ENCODE measurements at regions not wholly inside any gene's neighbourhood (a gene's known extent, or its start where the extent isn't known, plus 50 kb on each side); places are given as distances from the start of the nearest gene placed in this dataset.

GRCh38 chr4:65918872-65919271, 248.6 kb upstream of the EPHA5 start:
- H3K4me3 ChIP-seq (replicated peaks in 1 of 3; ENCODE audit: insufficient read depth in 1 of 3, low read depth in 1 of 3, low read length in 3 of 3), result no peak overlapping the region
- no peak overlapping the region for H3K27ac ChIP-seq (ENCODE audit: insufficient read depth, low read depth, low read length)
- FAIRE-seq, result no peak
- no peaks in the 10 kb centered on the region for H3K27me3 ChIP-seq (ENCODE audit: control insufficient read depth in 2 of 2, insufficient read depth in 2 of 2, low read length in 2 of 2)
- no peaks in the 10 kb centered on the region for H3K79me2 ChIP-seq (ENCODE audit: control insufficient read depth, insufficient read depth, low read length)
- no peaks in the 10 kb centered on the region for H3K9me1 ChIP-seq (replicated peaks; ENCODE audit: control insufficient read depth, extremely low read depth, insufficient read depth, low read length)
- no peaks in the 10 kb centered on the region for H3K4me1 ChIP-seq (ENCODE audit: control insufficient read depth, extremely low read depth, insufficient read depth, low read length)
- TF ChIP-seq EZH2 (IDR thresholded peaks at IDR 0.05; ENCODE audit: borderline replicate concordance, low read depth, low read length, severe bottlenecking), result no peak
- no peak for TF ChIP-seq MYC (IDR thresholded peaks at IDR 0.05; ENCODE audit: low read depth, low read length)
- no peak for TF ChIP-seq GATA2 (IDR thresholded peaks at IDR 0.05; ENCODE audit: insufficient read depth, insufficient read length, low read depth, low read length)
- TF ChIP-seq POLR2A (IDR thresholded peaks at IDR 0.05; ENCODE audit: low read depth, low read length), result no peak
- no peak for TF ChIP-seq CTCF (IDR thresholded peaks at IDR 0.05; ENCODE audit: extremely low read depth in 1 of 2, insufficient read depth in 1 of 2, low read depth in 1 of 2, low read length in 2 of 2)
- no peak for TF ChIP-seq JUN (IDR thresholded peaks at IDR 0.05; ENCODE audit: borderline replicate concordance, insufficient read depth, insufficient read length, low read depth)
- TF ChIP-seq FOS (IDR thresholded peaks at IDR 0.05; ENCODE audit: borderline replicate concordance, insufficient read depth, low read length), result no peak
- no peak for DNase-seq (ENCODE audit: low read depth, low spot score)
- no peaks in the 10 kb centered on the region for H3K36me3 ChIP-seq (ENCODE audit: control insufficient read depth in 2 of 2, extremely low read depth in 1 of 2, insufficient read depth in 2 of 2, low read length in 2 of 2)
- BruUV-seq (replicated peaks), result no TSS peak
- intact Hi-C loops (cut with micrococcal nuclease) (no loop called here), dilution Hi-C loops (cut with MboI; ENCODE audit: extremely low pct_ligation_motif_present, low sequenced_read_pairs) (no loop called here)
- no peak overlapping the region for H3K9ac ChIP-seq (replicated peaks; ENCODE audit: extremely low read depth, insufficient read depth, low read length)
- no peak overlapping the region for H2AFZ ChIP-seq (ENCODE audit: low read depth, low read length)
- ChIA-PET CTCF (no interaction called here), POLR2A (no interaction called here)
- no peak overlapping the region for H3K4me2 ChIP-seq (ENCODE audit: insufficient read depth, low read length)
- no peaks in the 10 kb centered on the region for H4K20me1 ChIP-seq (replicated peaks; ENCODE audit: control insufficient read depth, extremely low read depth, insufficient read depth, low read length)
- H3K9me3 ChIP-seq (replicated peaks; ENCODE audit: control insufficient read depth, insufficient read depth, low read length), result no peaks in the 10 kb centered on the region

DNA sequence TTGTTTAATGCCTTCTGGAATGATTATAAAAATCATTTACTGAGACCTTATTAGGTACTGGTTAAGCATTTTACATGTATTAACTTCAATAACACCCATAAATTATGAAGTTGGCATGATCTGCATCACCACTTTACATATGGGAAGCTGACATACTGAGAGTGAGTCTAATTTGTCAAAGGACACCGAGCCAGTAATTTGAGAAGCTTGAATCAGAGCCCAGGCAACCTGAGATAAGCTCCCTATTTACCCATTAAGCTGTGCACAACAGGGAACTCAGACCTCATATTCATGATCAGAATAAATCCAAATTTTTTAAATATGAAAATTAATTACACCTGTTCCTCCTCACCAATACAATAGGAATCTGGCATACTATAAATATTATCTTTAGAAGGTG, 247.9 kb upstream of the EPHA5 start:
- CTCF ChIA-PET, result no interaction called here
- FAIRE-seq, result no peak
- H3K9me3 ChIP-seq (replicated peaks; ENCODE audit: control insufficient read depth, insufficient read depth, low read length), result no peaks in the 10 kb centered on the region

More for the DNA sequence above, 247.9 kb upstream of the EPHA5 start:
- BruUV-seq (replicated peaks), result no TSS peak
- no peaks in the 10 kb centered on the region for H3K27me3 ChIP-seq (ENCODE audit: control insufficient read depth in 2 of 2, insufficient read depth in 2 of 2, low read length in 2 of 2)
- no peaks in the 10 kb centered on the region for H3K9me1 ChIP-seq (replicated peaks; ENCODE audit: control insufficient read depth, extremely low read depth, insufficient read depth, low read length)
- H2AFZ ChIP-seq (ENCODE audit: low read depth, low read length), result no peak overlapping the region
- H3K4me1 ChIP-seq (ENCODE audit: control insufficient read depth, extremely low read depth, insufficient read depth, low read length), result no peaks in the 10 kb centered on the region
- no peak overlapping the region for H3K9ac ChIP-seq (replicated peaks; ENCODE audit: extremely low read depth, insufficient read depth, low read length)
- dilution Hi-C loops (cut with MboI; ENCODE audit: extremely low pct_ligation_motif_present, low sequenced_read_pairs) (no loop called here), intact Hi-C loops (cut with micrococcal nuclease) (no loop called here)
- no peak overlapping the region for H3K27ac ChIP-seq (ENCODE audit: insufficient read depth, low read depth, low read length)
- no peak overlapping the region for H3K4me3 ChIP-seq (replicated peaks in 1 of 3; ENCODE audit: insufficient read depth in 1 of 3, low read depth in 1 of 3, low read length in 3 of 3)
- no peak for DNase-seq (ENCODE audit: low read depth, low spot score)
- no peaks in the 10 kb centered on the region for H3K79me2 ChIP-seq (ENCODE audit: control insufficient read depth, insufficient read depth, low read length)
- no peak overlapping the region for H3K4me2 ChIP-seq (ENCODE audit: insufficient read depth, low read length)
- no peaks in the 10 kb centered on the region for H3K36me3 ChIP-seq (ENCODE audit: control insufficient read depth in 2 of 2, extremely low read depth in 1 of 2, insufficient read depth in 2 of 2, low read length in 2 of 2)
- H4K20me1 ChIP-seq (replicated peaks; ENCODE audit: control insufficient read depth, extremely low read depth, insufficient read depth, low read length), result no peaks in the 10 kb centered on the region
- TF ChIP-seq POLR2A (IDR thresholded peaks at IDR 0.05; ENCODE audit: low read depth, low read length) (no peak), JUN (IDR thresholded peaks at IDR 0.05; ENCODE audit: borderline replicate concordance, insufficient read depth, insufficient read length, low read depth) (no peak), POLR2AphosphoS5 (IDR thresholded peaks at IDR 0.05; ENCODE audit: insufficient read depth, low read depth, low read length) (no peak), GATA2 (IDR thresholded peaks at IDR 0.05; ENCODE audit: insufficient read depth, insufficient read length, low read depth, low read length) (no peak), CTCF (IDR thresholded peaks at IDR 0.05; ENCODE audit: extremely low read depth in 1 of 2, insufficient read depth in 1 of 2, low read depth in 1 of 2, low read length in 2 of 2) (no peak), EZH2 (IDR thresholded peaks at IDR 0.05; ENCODE audit: borderline replicate concordance, low read depth, low read length, severe bottlenecking) (no peak)
- POLR2A ChIA-PET, result no interaction called here

Data from endothelial cell of umbilical vein (primary cell).